Panc1 (cell line): ENCODE measurements at regions not wholly inside any gene's neighbourhood (a gene's known extent, or its start where the extent isn't known, plus 50 kb on each side); places are given as distances from the start of the nearest gene placed in this dataset.

Source experiments
- TF ChIP-seq, protein P1 (sequence below): fragments of 450-650 bp; IDR thresholded peaks from 2 replicates; pipeline ENCODE4 v1.5.1; 2017; ENCODE audit warnings: mild to moderate bottlenecking
- TF ChIP-seq, protein P2 (sequence below), 2 experiments: IDR thresholded peaks; 2 replicates each; pipeline ENCODE4 v1.6.1; 2011 to 2012; ENCODE audit warnings: low read depth in 2 of 2, control low read depth in 1 of 2, low read length in 1 of 2, mild to moderate bottlenecking in 1 of 2, moderate library complexity in 1 of 2; ENCODE audit not compliant: insufficient read depth in 1 of 2

DNA sequence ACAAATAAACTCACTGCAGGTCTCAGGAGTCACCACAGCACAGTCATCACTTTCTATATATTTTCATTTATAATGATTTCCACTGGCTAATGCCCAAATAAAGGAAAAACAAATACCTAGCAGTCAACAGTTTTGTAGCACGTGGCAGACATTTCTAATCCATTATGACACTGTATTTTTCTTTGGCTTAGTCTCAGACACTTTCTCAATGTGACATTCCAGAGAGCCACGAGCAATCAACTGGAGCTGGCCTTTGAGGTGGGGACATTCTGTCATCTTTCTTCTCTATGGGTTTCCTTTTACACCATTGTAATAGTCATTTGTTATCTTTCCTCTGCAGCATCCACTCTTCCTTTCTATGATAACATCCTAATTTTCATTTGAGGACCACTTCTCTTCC lies 119.7 kb downstream of the WNT5A start:
- TF ChIP-seq, protein P1, sequence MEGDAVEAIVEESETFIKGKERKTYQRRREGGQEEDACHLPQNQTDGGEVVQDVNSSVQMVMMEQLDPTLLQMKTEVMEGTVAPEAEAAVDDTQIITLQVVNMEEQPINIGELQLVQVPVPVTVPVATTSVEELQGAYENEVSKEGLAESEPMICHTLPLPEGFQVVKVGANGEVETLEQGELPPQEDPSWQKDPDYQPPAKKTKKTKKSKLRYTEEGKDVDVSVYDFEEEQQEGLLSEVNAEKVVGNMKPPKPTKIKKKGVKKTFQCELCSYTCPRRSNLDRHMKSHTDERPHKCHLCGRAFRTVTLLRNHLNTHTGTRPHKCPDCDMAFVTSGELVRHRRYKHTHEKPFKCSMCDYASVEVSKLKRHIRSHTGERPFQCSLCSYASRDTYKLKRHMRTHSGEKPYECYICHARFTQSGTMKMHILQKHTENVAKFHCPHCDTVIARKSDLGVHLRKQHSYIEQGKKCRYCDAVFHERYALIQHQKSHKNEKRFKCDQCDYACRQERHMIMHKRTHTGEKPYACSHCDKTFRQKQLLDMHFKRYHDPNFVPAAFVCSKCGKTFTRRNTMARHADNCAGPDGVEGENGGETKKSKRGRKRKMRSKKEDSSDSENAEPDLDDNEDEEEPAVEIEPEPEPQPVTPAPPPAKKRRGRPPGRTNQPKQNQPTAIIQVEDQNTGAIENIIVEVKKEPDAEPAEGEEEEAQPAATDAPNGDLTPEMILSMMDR, result no peak
- TF ChIP-seq, protein P2, sequence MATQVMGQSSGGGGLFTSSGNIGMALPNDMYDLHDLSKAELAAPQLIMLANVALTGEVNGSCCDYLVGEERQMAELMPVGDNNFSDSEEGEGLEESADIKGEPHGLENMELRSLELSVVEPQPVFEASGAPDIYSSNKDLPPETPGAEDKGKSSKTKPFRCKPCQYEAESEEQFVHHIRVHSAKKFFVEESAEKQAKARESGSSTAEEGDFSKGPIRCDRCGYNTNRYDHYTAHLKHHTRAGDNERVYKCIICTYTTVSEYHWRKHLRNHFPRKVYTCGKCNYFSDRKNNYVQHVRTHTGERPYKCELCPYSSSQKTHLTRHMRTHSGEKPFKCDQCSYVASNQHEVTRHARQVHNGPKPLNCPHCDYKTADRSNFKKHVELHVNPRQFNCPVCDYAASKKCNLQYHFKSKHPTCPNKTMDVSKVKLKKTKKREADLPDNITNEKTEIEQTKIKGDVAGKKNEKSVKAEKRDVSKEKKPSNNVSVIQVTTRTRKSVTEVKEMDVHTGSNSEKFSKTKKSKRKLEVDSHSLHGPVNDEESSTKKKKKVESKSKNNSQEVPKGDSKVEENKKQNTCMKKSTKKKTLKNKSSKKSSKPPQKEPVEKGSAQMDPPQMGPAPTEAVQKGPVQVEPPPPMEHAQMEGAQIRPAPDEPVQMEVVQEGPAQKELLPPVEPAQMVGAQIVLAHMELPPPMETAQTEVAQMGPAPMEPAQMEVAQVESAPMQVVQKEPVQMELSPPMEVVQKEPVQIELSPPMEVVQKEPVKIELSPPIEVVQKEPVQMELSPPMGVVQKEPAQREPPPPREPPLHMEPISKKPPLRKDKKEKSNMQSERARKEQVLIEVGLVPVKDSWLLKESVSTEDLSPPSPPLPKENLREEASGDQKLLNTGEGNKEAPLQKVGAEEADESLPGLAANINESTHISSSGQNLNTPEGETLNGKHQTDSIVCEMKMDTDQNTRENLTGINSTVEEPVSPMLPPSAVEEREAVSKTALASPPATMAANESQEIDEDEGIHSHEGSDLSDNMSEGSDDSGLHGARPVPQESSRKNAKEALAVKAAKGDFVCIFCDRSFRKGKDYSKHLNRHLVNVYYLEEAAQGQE (IDR thresholded peaks at IDR 0.05; ENCODE audit: insufficient read depth in 1 of 2, low read depth in 2 of 2, low read length in 1 of 2), result no peak
